ENCODE measurements at regions not wholly inside any gene's neighbourhood (a gene's known extent, or its start where the extent isn't known, plus 50 kb on each side); places are given as distances from the start of the nearest gene placed in this dataset.

DNA sequence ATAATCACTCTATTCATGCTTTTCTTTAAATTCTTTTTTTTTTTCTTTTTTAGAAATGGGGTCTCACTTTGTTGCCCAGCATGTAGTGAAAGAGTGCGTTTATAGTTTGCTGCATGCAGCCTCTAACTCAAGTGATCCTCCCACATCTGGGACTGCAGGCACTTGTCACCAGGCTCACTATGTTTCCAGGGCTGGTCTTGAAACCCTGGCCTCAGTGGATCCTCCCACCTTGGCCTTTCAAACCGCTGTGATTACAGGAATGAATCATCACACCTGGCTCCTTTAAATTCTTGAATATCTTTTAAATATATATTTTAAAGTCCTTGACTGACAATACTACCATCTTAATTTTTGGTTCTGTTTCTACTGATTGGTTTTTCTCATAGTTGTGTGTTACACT, 591.6 kb upstream of the KCND2 start:
- intact Hi-C loops (cut with micrococcal nuclease), result no loop called here
- no peak overlapping the region for H3K4me3 Mint-ChIP-seq
- no peaks in the 10 kb centered on the region for H3K36me3 Mint-ChIP-seq (ENCODE audit: low read depth)
- DNase-seq, result no peak
- CTCF ChIA-PET, result no interaction called here
- no peak for ATAC-seq (ENCODE audit: low read depth)
- no peak overlapping the region for H3K27ac Mint-ChIP-seq
- no peaks in the 10 kb centered on the region for H3K27me3 Mint-ChIP-seq
- POLR2A ChIA-PET, result no interaction called here
- no peaks in the 10 kb centered on the region for H3K4me1 Mint-ChIP-seq
- H3K9me3 Mint-ChIP-seq, result peaks cover 2% of the 10 kb centered on the region
- TF ChIP-seq, protein P1, sequence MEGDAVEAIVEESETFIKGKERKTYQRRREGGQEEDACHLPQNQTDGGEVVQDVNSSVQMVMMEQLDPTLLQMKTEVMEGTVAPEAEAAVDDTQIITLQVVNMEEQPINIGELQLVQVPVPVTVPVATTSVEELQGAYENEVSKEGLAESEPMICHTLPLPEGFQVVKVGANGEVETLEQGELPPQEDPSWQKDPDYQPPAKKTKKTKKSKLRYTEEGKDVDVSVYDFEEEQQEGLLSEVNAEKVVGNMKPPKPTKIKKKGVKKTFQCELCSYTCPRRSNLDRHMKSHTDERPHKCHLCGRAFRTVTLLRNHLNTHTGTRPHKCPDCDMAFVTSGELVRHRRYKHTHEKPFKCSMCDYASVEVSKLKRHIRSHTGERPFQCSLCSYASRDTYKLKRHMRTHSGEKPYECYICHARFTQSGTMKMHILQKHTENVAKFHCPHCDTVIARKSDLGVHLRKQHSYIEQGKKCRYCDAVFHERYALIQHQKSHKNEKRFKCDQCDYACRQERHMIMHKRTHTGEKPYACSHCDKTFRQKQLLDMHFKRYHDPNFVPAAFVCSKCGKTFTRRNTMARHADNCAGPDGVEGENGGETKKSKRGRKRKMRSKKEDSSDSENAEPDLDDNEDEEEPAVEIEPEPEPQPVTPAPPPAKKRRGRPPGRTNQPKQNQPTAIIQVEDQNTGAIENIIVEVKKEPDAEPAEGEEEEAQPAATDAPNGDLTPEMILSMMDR (IDR thresholded peaks at IDR 0.05), result no peak

DNA sequence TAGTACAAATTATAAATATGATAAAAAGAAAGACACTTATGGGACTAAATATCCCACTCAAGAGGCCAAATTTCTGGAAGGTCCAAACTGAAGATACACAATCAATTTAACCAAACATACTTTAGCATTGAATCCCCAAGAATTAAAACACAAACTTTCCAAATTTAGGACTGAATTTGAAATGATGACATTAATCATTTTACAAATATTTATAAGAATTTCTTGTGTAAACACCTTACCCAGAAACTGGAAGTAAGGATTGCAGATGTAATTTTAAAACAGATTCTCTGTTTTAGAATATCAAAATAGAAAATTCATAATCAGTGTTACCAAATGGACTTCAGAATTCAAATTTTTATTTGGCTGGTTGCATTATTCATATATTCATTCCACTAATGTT, 588.2 kb upstream of the KCND2 start:
- Mint-ChIP-seq H3K27me3 (no peaks in the 10 kb centered on the region), H3K36me3 (ENCODE audit: low read depth) (no peaks in the 10 kb centered on the region), H3K4me1 (no peaks in the 10 kb centered on the region), H3K4me3 (no peak overlapping the region), H3K27ac (no peak overlapping the region), H3K9me3 (no peaks in the 10 kb centered on the region)
- ATAC-seq (ENCODE audit: low read depth) (no peak), DNase-seq (no peak)
- CTCF ChIA-PET, result no interaction called here
- intact Hi-C loops (cut with micrococcal nuclease), result no loop called here
- TF ChIP-seq, protein P1 (IDR thresholded peaks at IDR 0.05), result no peak
- POLR2A ChIA-PET, result no interaction called here

DNA sequence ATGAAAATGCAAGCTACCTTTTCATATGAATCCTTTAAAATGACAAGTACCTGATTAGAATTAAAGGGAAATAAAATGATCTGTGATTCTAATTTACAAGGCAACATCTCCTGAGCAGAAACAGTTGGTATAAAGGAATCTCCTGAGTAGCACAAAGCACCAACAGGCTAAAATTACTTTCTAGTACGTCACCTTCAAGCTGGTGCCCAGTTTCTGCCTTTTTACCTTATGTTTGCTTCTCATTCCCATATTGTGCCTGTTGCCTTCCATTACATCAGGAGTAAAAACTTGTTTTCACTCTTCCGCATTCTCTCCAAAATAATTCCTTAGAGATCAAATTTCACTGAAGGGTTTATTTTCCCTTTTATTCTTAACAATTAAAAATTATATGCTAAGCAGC, 587.1 kb upstream of the KCND2 start:
- ATAC-seq (ENCODE audit: low read depth) (no peak), DNase-seq (no peak)
- intact Hi-C loops (cut with micrococcal nuclease), result no loop called here
- TF ChIP-seq, protein P1 (IDR thresholded peaks at IDR 0.05), result no peak
- CTCF ChIA-PET, result no interaction called here
- H3K4me3 Mint-ChIP-seq, result no peak overlapping the region
- POLR2A ChIA-PET, result no interaction called here
- no peaks in the 10 kb centered on the region for H3K4me1 Mint-ChIP-seq
- H3K36me3 Mint-ChIP-seq (ENCODE audit: low read depth), result no peaks in the 10 kb centered on the region
- H3K9me3 Mint-ChIP-seq, result no peaks in the 10 kb centered on the region
- H3K27me3 Mint-ChIP-seq, result no peaks in the 10 kb centered on the region
- no peak overlapping the region for H3K27ac Mint-ChIP-seq

DNA sequence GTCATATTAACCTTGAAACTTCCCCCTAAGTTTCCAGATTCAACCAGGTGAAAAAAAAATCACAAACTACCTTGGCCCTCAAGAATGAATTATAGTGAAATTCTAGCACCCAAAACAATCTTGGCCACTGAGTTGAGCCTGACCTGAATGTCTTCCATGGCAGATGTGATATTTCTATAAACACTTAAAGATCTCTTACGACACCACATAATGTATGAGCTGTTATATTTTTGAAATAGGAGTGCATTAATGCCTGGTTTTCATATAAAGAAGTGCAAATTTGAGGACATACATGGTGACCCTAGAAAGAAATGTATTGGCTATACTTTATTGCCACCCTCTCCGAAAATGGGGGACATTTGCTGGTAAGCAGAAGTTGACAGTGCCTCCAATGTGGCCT, 584.1 kb upstream of the KCND2 start:
- ChIA-PET POLR2A (no interaction called here), CTCF (no interaction called here)
- H3K36me3 Mint-ChIP-seq (ENCODE audit: low read depth), result no peaks in the 10 kb centered on the region
- no peaks in the 10 kb centered on the region for H3K9me3 Mint-ChIP-seq
- ATAC-seq (ENCODE audit: low read depth), result no peak
- H3K27ac Mint-ChIP-seq, result no peak overlapping the region
- no peak for DNase-seq
- H3K27me3 Mint-ChIP-seq, result no peaks in the 10 kb centered on the region
- H3K4me3 Mint-ChIP-seq, result no peak overlapping the region
- intact Hi-C loops (cut with micrococcal nuclease), result no loop called here
- TF ChIP-seq, protein P1 (IDR thresholded peaks at IDR 0.05), result no peak
- H3K4me1 Mint-ChIP-seq, result no peaks in the 10 kb centered on the region

DNA sequence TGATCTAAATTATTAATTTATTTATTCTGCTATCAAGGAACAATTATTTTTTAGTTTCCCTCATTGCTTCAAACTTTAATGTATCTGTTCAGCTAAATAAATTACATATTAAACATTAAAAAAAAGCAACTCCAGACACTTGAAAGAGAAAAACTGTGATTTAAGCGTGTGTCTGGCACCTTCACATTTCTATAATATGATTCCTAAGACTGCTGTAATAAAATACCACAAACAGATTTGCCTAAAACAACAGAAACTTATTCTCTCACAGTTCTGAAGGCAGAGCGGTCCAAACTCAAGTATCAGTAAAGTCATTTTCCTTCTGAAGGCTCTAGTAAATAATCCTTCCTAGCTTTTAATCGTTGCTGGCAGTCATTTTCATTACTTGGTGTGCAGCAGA, 580.4 kb upstream of the KCND2 start:
- intact Hi-C loops (cut with micrococcal nuclease), result no loop called here
- peaks cover 3% of the 10 kb centered on the region for H3K9me3 Mint-ChIP-seq
- H3K4me1 Mint-ChIP-seq, result no peaks in the 10 kb centered on the region
- ATAC-seq (ENCODE audit: low read depth) (no peak), DNase-seq (no peak)
- no peaks in the 10 kb centered on the region for H3K36me3 Mint-ChIP-seq (ENCODE audit: low read depth)
- ChIA-PET CTCF (no interaction called here), POLR2A (no interaction called here)
- no peaks in the 10 kb centered on the region for H3K27me3 Mint-ChIP-seq
- no peak overlapping the region for H3K27ac Mint-ChIP-seq
- TF ChIP-seq, protein P1 (IDR thresholded peaks at IDR 0.05), result no peak
- no peak overlapping the region for H3K4me3 Mint-ChIP-seq
